D721Med (cell line): ENCODE measurements at regions not wholly inside any gene's neighbourhood (a gene's known extent, or its start where the extent isn't known, plus 50 kb on each side); places are given as distances from the start of the nearest gene placed in this dataset.

Source experiments
- DNase-seq: peaks from one replicate; pipeline ENCODE4 v3.0.0; 2011; ENCODE audit warnings: low spot score; ENCODE audit not compliant: insufficient read length
- FAIRE-seq: peaks from 2 replicates; lab custom pipeline; 2011; peaks lifted over from hg19 to GRCh38; lab: Jason Lieb, UNC
- CTCF ChIP-seq: IDR thresholded peaks from 2 replicates; pipeline ENCODE4 v1.5.1; 2012; ENCODE audit warnings: mild to moderate bottlenecking, control low read depth; ENCODE audit not compliant: insufficient read depth; ENCODE audit errors: missing control alignments

GRCh38 chr15:59941612-59942011 is 62.5 kb upstream of the FOXB1 start:
- FAIRE-seq (no peak), DNase-seq (no peak)

GRCh38 chr15:59940928-59941327 is 63.2 kb upstream of the FOXB1 start:
- DNase-seq (no peak), FAIRE-seq (no peak)
- TF ChIP-seq CTCF: no peak

More at GRCh38 chr15:59941612-59942011, 62.5 kb upstream of the FOXB1 start:
- no peak for TF ChIP-seq CTCF

- FAIRE-seq (no peak), DNase-seq (no peak)
- no peak for TF ChIP-seq CTCF
Observed at GRCh38 chr15:59940456-59940855, 63.7 kb upstream of the FOXB1 start.

GRCh38 chr15:59936741-59937140 is 67.4 kb upstream of the FOXB1 start:
- no peak for DNase-seq
- FAIRE-seq: no peak

GRCh38 chr15:59933607-59934006 is 70.5 kb upstream of the FOXB1 start:
- no peak for TF ChIP-seq CTCF
- FAIRE-seq (no peak), DNase-seq (no peak)

More at GRCh38 chr15:59936741-59937140, 67.4 kb upstream of the FOXB1 start:
- TF ChIP-seq CTCF: no peak

GRCh38 chr15:59931646-59932261 is 72.4 kb upstream of the FOXB1 start:
- no peak for DNase-seq
- no peak for FAIRE-seq
- no peak for TF ChIP-seq CTCF

- FAIRE-seq (no peak), DNase-seq (no peak)
- no peak for TF ChIP-seq CTCF
Observed at GRCh38 chr15:59924812-59925522, 79.1 kb upstream of the FOXB1 start.
